H1 (cell line): ENCODE measurements at regions not wholly inside any gene's neighbourhood (a gene's known extent, or its start where the extent isn't known, plus 50 kb on each side); places are given as distances from the start of the nearest gene placed in this dataset.

Source experiments
- CTCF ChIA-PET: fragments of 300-600 bp; sonication (Branson Sonifier 250); formaldehyde crosslinking; loops from one replicate; lab custom pipeline; 2021; ENCODE audit not compliant: partially characterized antibody; lab: Charles Lee
- POLR2A ChIA-PET: fragments of 300-600 bp; sonication (Branson Sonifier 250); formaldehyde crosslinking; loops from one replicate; lab custom pipeline; 2021; ENCODE audit warnings: inconsistent platforms; ENCODE audit not compliant: partially characterized antibody; lab: Charles Lee
- DNase-seq, 2 experiments: peaks; one replicate each; pipeline versions ENCODE4 v3.0.0 to v3.0.0-alpha.2; 2010 to 2022; ENCODE audit warnings: low spot score in 2 of 2, low read depth in 1 of 2, mixed read lengths in 1 of 2
- FAIRE-seq: peaks from 2 replicates; lab custom pipeline; 2011; peaks lifted over from hg19 to GRCh38; lab: Jason Lieb, UNC
- H2AFZ ChIP-seq: 2 replicates; pipeline ENCODE4 v1.8.1; 2012; ENCODE audit warnings: low read length, inconsistent platforms
- H2AK5ac ChIP-seq: 2 replicates; pipeline ENCODE4 v1.6.1; 2013; ENCODE audit warnings: low read depth, low read length
- H2BK120ac ChIP-seq: replicated peaks from 2 replicates; pipeline ENCODE3; 2013; ENCODE audit warnings: low read depth, low read length, inconsistent platforms
- H2BK12ac ChIP-seq: 2 replicates; pipeline ENCODE4 v1.6.1; 2013; ENCODE audit warnings: low read depth, low read length
- H2BK15ac ChIP-seq: 2 replicates; pipeline ENCODE4 v1.6.1; 2013; ENCODE audit warnings: low read length
- H2BK20ac ChIP-seq: 2 replicates; pipeline ENCODE4 v1.6.1; 2013; ENCODE audit warnings: low read length
- H2BK5ac ChIP-seq: 2 replicates; pipeline ENCODE4 v1.6.1; 2013; ENCODE audit warnings: low read depth, low read length
- H3K14ac ChIP-seq: 2 replicates; pipeline ENCODE4 v1.6.1; 2013; ENCODE audit warnings: inconsistent platforms; ENCODE audit not compliant: insufficient read length
- H3K18ac ChIP-seq: 2 replicates; pipeline ENCODE4 v1.6.1; 2013; ENCODE audit warnings: low read length; ENCODE audit errors: extremely low read depth
- H3K23ac ChIP-seq: 2 replicates; pipeline ENCODE4 v1.6.1; 2013; ENCODE audit warnings: inconsistent platforms; ENCODE audit not compliant: insufficient read length
- H3K23me2 ChIP-seq: 2 replicates; pipeline ENCODE4 v1.6.1; 2013; ENCODE audit warnings: low read depth, low read length
- H3K27ac ChIP-seq: 2 replicates; pipeline ENCODE4 v1.6.1; 2011; ENCODE audit warnings: low read depth, low read length, inconsistent platforms
- H3K27me3 ChIP-seq, 4 experiments: replicated peaks in 1 of 4; 1 replicate in 1 of 4; 2 replicates in 3 of 4; pipeline versions ENCODE4 v1.6.1 to v1.8.1; 2011 to 2013; ENCODE audit warnings: low read length in 3 of 4, mild to moderate bottlenecking in 3 of 4, inconsistent platforms in 2 of 4, mixed read lengths in 2 of 4, moderate library complexity in 1 of 4; ENCODE audit not compliant: control insufficient read depth in 3 of 4, insufficient read depth in 3 of 4; ENCODE audit errors: extremely low read depth in 1 of 4
- H3K36me3 ChIP-seq, 4 experiments: 2 replicates each; pipeline versions ENCODE4 v1.6.1 to v1.8.1; 2011 to 2013; ENCODE audit warnings: mild to moderate bottlenecking in 4 of 4, low read length in 3 of 4, moderate library complexity in 2 of 4, control low read depth in 1 of 4, inconsistent platforms in 1 of 4; ENCODE audit not compliant: insufficient read depth in 4 of 4, control insufficient read depth in 2 of 4
- H3K4ac ChIP-seq: replicated peaks from 2 replicates; pipeline ENCODE3; 2013; ENCODE audit warnings: low read length, low read depth, mixed read lengths, inconsistent platforms; ENCODE audit not compliant: insufficient read length
- H3K4me1 ChIP-seq, 4 experiments: replicated peaks in 1 of 4; 1 replicate in 1 of 4; 2 replicates in 3 of 4; pipeline versions ENCODE4 v1.6.1 to v1.8.1; 2011 to 2013; ENCODE audit warnings: low read length in 3 of 4, inconsistent platforms in 2 of 4, mixed read lengths in 1 of 4; ENCODE audit not compliant: insufficient read depth in 4 of 4, control insufficient read depth in 3 of 4
- H3K4me2 ChIP-seq, 2 experiments: 2 replicates each; pipeline versions ENCODE4 v1.6.1 to v1.8.1; 2011 to 2013; ENCODE audit warnings: low read depth in 2 of 2, low read length in 2 of 2, control low read depth in 1 of 2, inconsistent platforms in 1 of 2, mild to moderate bottlenecking in 1 of 2; ENCODE audit not compliant: insufficient read depth in 1 of 2
- H3K4me3 ChIP-seq, 4 experiments: fragments of 200-600, 300-600 bp in 1 of 4; sonication (generic), shearing (Covaris generic), sonication (Bioruptor Twin) in 1 of 4; 2 replicates each; pipeline versions ENCODE4 v1.5.1 to v1.8.1; 2011 to 2016; ENCODE audit warnings: low read length in 4 of 4, low read depth in 3 of 4, control low read depth in 2 of 4, inconsistent platforms in 2 of 4, mild to moderate bottlenecking in 2 of 4, mixed read lengths in 1 of 4, moderate library complexity in 1 of 4; ENCODE audit not compliant: insufficient read depth in 2 of 4; ENCODE audit errors: extremely low read depth in 1 of 4
- H3K56ac ChIP-seq: replicated peaks from 2 replicates; pipeline ENCODE3; 2013; ENCODE audit warnings: low read depth, mild to moderate bottlenecking, mixed read lengths, low read length, inconsistent platforms; ENCODE audit not compliant: insufficient read length
- H3K79me1 ChIP-seq: 2 replicates; pipeline ENCODE4 v1.6.1; 2013; ENCODE audit warnings: low read depth, low read length, control low read depth
- H3K79me2 ChIP-seq, 2 experiments: 2 replicates each; pipeline versions ENCODE4 v1.6.1 to v1.8.1; 2012 to 2013; ENCODE audit warnings: low read length in 2 of 2, mild to moderate bottlenecking in 2 of 2, inconsistent platforms in 1 of 2; ENCODE audit not compliant: insufficient read depth in 2 of 2, control insufficient read depth in 1 of 2
- H3K9ac ChIP-seq, 4 experiments: replicated peaks in 1 of 4; 1 replicate in 1 of 4; 2 replicates in 3 of 4; pipeline versions ENCODE4 v1.6.1 to v1.8.1; 2011 to 2013; ENCODE audit warnings: low read depth in 3 of 4, low read length in 3 of 4, control low read depth in 2 of 4, mild to moderate bottlenecking in 2 of 4, moderate library complexity in 2 of 4, inconsistent platforms in 1 of 4; ENCODE audit errors: extremely low read depth in 1 of 4
- H3K9me3 ChIP-seq, 2 experiments: 2 replicates each; pipeline versions ENCODE4 v1.6.1 to v1.8.1; 2012 to 2013; ENCODE audit warnings: mild to moderate bottlenecking in 2 of 2, moderate library complexity in 2 of 2, control low read depth in 1 of 2, inconsistent platforms in 1 of 2, low read depth in 1 of 2, low read length in 1 of 2, mixed read lengths in 1 of 2; ENCODE audit not compliant: insufficient read depth in 2 of 2
- H4K20me1 ChIP-seq, 2 experiments: replicated peaks in 1 of 2; 2 replicates each; pipeline versions ENCODE3 to v1.8.1; 2011 to 2013; ENCODE audit warnings: inconsistent platforms in 2 of 2, low read length in 2 of 2, mild to moderate bottlenecking in 1 of 2; ENCODE audit not compliant: insufficient read depth in 2 of 2, control insufficient read depth in 1 of 2
- H4K5ac ChIP-seq: 2 replicates; pipeline ENCODE4 v1.6.1; 2013; ENCODE audit warnings: low read length, low read depth, mixed read lengths, inconsistent platforms; ENCODE audit not compliant: insufficient read length
- H4K8ac ChIP-seq: 2 replicates; pipeline ENCODE4 v1.8.0; 2013; ENCODE audit warnings: mild to moderate bottlenecking, moderate library complexity, low read length, inconsistent platforms; ENCODE audit not compliant: insufficient read depth; ENCODE audit errors: extremely low read depth
- H4K91ac ChIP-seq: replicated peaks from 2 replicates; pipeline ENCODE3; 2013; ENCODE audit warnings: low read length, mixed read lengths, inconsistent platforms; ENCODE audit not compliant: insufficient read length
- WGBS, 2 experiments: shearing (Covaris generic) in 1 of 2; methylation state at CpG; one replicate each; pipeline versions ENCODE4 v1.1.6 to v1.1.7; 2013 to 2015; ENCODE audit warnings: low lambda C conversion rate in 2 of 2, mixed read lengths in 2 of 2, inconsistent platforms in 1 of 2, low coverage in 1 of 2, missing lambda C conversion rate in 1 of 2; ENCODE audit not compliant: insufficient replicate concordance in 2 of 2, insufficient coverage in 1 of 2, insufficient read length in 1 of 2; ENCODE audit errors: extremely low coverage in 1 of 2, missing lambda C conversion rate in 1 of 2; 5-methylcytosine and 5-hydroxymethylcytosine counted together

DNA sequence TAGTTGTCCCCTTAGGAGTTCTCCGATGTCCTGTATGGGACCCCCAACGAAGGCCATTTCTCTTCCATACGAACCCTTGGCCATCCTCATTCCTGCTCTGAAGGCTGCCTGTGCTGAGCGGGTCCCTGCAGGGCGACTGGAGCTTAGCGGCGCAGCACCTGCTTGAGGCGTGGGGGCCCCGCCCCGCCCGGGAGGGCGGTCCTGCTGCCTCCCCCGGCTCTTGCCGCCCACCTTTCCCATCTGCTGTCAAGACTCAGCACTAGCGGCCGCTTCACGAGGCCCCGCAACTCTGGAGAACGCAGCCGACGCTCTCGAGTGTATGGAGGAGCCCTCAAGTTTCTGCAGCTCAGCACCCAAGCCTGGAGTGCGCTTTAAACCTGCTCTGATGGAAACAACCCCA is 197.7 kb downstream of the TRIML1 start:
- Histone ChIP-seq H3K4me1 (no peaks in the 10 kb centered on the region), H4K91ac (no peak overlapping the region), H3K4me2 (no peak overlapping the region), H2AFZ (no peak overlapping the region), H2AK5ac (no peak overlapping the region), H2BK120ac (no peak overlapping the region), H2BK20ac (no peak overlapping the region), H3K18ac (no peak overlapping the region), H3K23me2 (no peaks in the 10 kb centered on the region), H4K5ac (no peak overlapping the region), H4K20me1 (no peaks in the 10 kb centered on the region), H3K79me1 (no peaks in the 10 kb centered on the region), H2BK5ac (no peak overlapping the region), H3K36me3 (no peaks in the 10 kb centered on the region), H3K9me3 (peaks cover 0 to 4% of the 10 kb centered on the region in 2 experiments; a peak in 1 of 4 replicates), H2BK15ac (no peak overlapping the region), H2BK12ac (no peak overlapping the region), H3K56ac (no peak overlapping the region), H3K27ac (no peak overlapping the region), H3K23ac (no peak overlapping the region), H3K27me3 (no peaks in the 10 kb centered on the region), H3K4me3 (no peak overlapping the region), H4K8ac (no peak overlapping the region), H3K4ac (no peak overlapping the region), H3K9ac (no peak overlapping the region), H3K14ac (no peak overlapping the region), H3K79me2 (no peaks in the 10 kb centered on the region)
- WGBS, 2 experiments, result 96% methylated on average over 18 of the region's 23 CpGs; no CpG with 5 or more reads in 1 of the 2 experiments
- ChIA-PET POLR2A (interaction anchor here (0.7 kb wide), 1 partner anchor 12 kb away, joined by 4 read pairs; no protein-coding TSS in a partner anchor), CTCF (interaction anchor here (0.6 kb wide), 1 partner anchor 1132 kb away, joined by 3 read pairs; no protein-coding TSS in a partner anchor)
- DNase-seq (no peak), FAIRE-seq (no peak)
